Caco-2 (cell line): ENCODE measurements at regions not wholly inside any gene's neighbourhood (a gene's known extent, or its start where the extent isn't known, plus 50 kb on each side); places are given as distances from the start of the nearest gene placed in this dataset.

Source experiments
- BruUV-seq: library from RNA; stranded (reverse); fragments of 400-500 nt; replicated peaks from 2 replicates; lab custom pipeline; 2021; lab: Mats Ljungman, UMichigan
- CTCF ChIA-PET: fragments of 300-600 bp; sonication (Branson Sonifier 250); formaldehyde crosslinking; loops from one replicate; lab custom pipeline; 2022; ENCODE audit warnings: antibody characterized with exemption; lab: Charles Lee
- POLR2A ChIA-PET: fragments of 300-600 bp; sonication (Branson Sonifier 250); formaldehyde crosslinking; loops from one replicate; lab custom pipeline; 2022; ENCODE audit warnings: antibody characterized with exemption; lab: Charles Lee
- DNase-seq, 2 experiments: peaks; one replicate each; pipeline versions ENCODE4 v3.0.0 to v3.0.0-alpha.2; 2020 to 2022
- H3K27me3 ChIP-seq: replicated peaks from 2 replicates; pipeline ENCODE4 v1.6.0; 2011; ENCODE audit warnings: low read length; ENCODE audit not compliant: control insufficient read depth, insufficient read depth
- H3K36me3 ChIP-seq: 2 replicates; pipeline ENCODE4 v1.5.1; 2011; ENCODE audit warnings: low read length; ENCODE audit not compliant: control insufficient read depth, insufficient read depth
- H3K4me1 ChIP-seq: fragments of 250-450 bp; sonication (Bioruptor Pico); 2 replicates; pipeline ENCODE4 v1.5.1; 2020; ENCODE audit warnings: mild to moderate bottlenecking
- H3K4me3 ChIP-seq: 2 replicates; pipeline ENCODE4 v1.5.1; 2011; ENCODE audit warnings: low read depth, mild to moderate bottlenecking, control low read depth, low read length
- H3K9me3 ChIP-seq: fragments of 250-450 bp; sonication (Bioruptor Pico); 2 replicates; pipeline ENCODE4 v1.5.1; 2020; ENCODE audit warnings: mild to moderate bottlenecking, moderate library complexity
- H3K27ac Mint-ChIP-seq: one replicate; pipeline ENCODE4 v1.8.0; 2022; ENCODE audit warnings: mixed read lengths; ENCODE audit not compliant: unreplicated experiment
- H3K27me3 Mint-ChIP-seq: one replicate; pipeline ENCODE4 v1.8.0; 2022; ENCODE audit warnings: mixed read lengths; ENCODE audit not compliant: insufficient read depth, unreplicated experiment
- H3K36me3 Mint-ChIP-seq: one replicate; pipeline ENCODE4 v1.8.0; 2022; ENCODE audit warnings: mild to moderate bottlenecking, mixed read lengths; ENCODE audit not compliant: insufficient read depth, unreplicated experiment
- H3K4me1 Mint-ChIP-seq: one replicate; pipeline ENCODE4 v1.8.0; 2022; ENCODE audit warnings: low read depth, mixed read lengths; ENCODE audit not compliant: unreplicated experiment
- H3K4me3 Mint-ChIP-seq: one replicate; pipeline ENCODE4 v1.8.0; 2022; ENCODE audit warnings: mild to moderate bottlenecking, moderate library complexity, mixed read lengths; ENCODE audit not compliant: unreplicated experiment
- H3K9me3 Mint-ChIP-seq: one replicate; pipeline ENCODE4 v1.8.0; 2022; ENCODE audit warnings: mixed read lengths; ENCODE audit not compliant: unreplicated experiment
- intact Hi-C: fragments of 100-400 bp; cut with micrococcal nuclease; formaldehyde crosslinking; loops from one replicate; pipeline ENCODE4 v1.10.0; 2022; ENCODE audit not compliant: unreplicated experiment
- TF ChIP-seq, protein P1 (sequence below), 2 experiments: fragments of 200-600 bp in 1 of 2; IDR thresholded peaks; 1 replicate in 1 of 2; 2 replicates in 1 of 2; pipeline versions ENCODE4 v1.5.1 to v1.8.0; 2011 to 2022; ENCODE audit warnings: antibody characterized with exemption in 1 of 2, control low read depth in 1 of 2, inconsistent platforms in 1 of 2, low read depth in 1 of 2, low read length in 1 of 2, mild to moderate bottlenecking in 1 of 2, moderate library complexity in 1 of 2; ENCODE audit not compliant: insufficient read depth in 1 of 2, severe bottlenecking in 1 of 2, unreplicated experiment in 1 of 2

DNA sequence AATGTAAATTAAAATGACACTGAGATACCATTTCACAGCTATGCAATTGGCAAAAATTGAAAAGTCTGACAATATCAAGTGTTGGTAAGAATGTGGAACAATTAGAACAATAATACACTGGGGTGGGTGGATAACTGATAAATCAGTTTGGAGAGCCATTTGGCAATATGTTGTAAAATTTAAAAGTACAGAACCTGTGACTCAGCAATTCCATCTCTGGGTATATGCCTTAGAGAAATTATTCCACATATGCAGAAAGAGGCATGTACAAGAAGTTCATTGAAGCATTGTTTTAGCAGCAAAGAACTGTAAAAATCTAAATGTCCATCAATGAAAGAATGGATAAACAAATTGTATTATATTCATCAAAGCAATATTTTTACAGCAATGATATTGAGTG, 89.3 kb upstream of the NR3C1 start:
- POLR2A ChIA-PET: no interaction called here
- no peaks in the 10 kb centered on the region for H3K36me3 Mint-ChIP-seq
- no peaks in the 10 kb centered on the region for H3K27me3 Mint-ChIP-seq
- TF ChIP-seq, protein P1, sequence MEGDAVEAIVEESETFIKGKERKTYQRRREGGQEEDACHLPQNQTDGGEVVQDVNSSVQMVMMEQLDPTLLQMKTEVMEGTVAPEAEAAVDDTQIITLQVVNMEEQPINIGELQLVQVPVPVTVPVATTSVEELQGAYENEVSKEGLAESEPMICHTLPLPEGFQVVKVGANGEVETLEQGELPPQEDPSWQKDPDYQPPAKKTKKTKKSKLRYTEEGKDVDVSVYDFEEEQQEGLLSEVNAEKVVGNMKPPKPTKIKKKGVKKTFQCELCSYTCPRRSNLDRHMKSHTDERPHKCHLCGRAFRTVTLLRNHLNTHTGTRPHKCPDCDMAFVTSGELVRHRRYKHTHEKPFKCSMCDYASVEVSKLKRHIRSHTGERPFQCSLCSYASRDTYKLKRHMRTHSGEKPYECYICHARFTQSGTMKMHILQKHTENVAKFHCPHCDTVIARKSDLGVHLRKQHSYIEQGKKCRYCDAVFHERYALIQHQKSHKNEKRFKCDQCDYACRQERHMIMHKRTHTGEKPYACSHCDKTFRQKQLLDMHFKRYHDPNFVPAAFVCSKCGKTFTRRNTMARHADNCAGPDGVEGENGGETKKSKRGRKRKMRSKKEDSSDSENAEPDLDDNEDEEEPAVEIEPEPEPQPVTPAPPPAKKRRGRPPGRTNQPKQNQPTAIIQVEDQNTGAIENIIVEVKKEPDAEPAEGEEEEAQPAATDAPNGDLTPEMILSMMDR (IDR thresholded peaks at IDR 0.05; ENCODE audit: insufficient read depth in 1 of 2, low read depth in 1 of 2, low read length in 1 of 2, severe bottlenecking in 1 of 2, unreplicated experiment in 1 of 2): no peak
- BruUV-seq: no TSS peak
- intact Hi-C loops: no loop called here
- no peaks in the 10 kb centered on the region for H3K27me3 ChIP-seq
- DNase-seq: no peak
- H3K4me3 Mint-ChIP-seq: no peak overlapping the region
- no peak overlapping the region for H3K4me3 ChIP-seq
- no peak overlapping the region for H3K27ac Mint-ChIP-seq
- CTCF ChIA-PET: no interaction called here
- peaks cover 10% of the 10 kb centered on the region for H3K9me3 Mint-ChIP-seq
- H3K36me3 ChIP-seq: no peaks in the 10 kb centered on the region
- peaks cover 33% of the 10 kb centered on the region for H3K4me1 ChIP-seq
- H3K9me3 ChIP-seq: no peaks in the 10 kb centered on the region
- peaks cover 22% of the 10 kb centered on the region for H3K4me1 Mint-ChIP-seq

DNA sequence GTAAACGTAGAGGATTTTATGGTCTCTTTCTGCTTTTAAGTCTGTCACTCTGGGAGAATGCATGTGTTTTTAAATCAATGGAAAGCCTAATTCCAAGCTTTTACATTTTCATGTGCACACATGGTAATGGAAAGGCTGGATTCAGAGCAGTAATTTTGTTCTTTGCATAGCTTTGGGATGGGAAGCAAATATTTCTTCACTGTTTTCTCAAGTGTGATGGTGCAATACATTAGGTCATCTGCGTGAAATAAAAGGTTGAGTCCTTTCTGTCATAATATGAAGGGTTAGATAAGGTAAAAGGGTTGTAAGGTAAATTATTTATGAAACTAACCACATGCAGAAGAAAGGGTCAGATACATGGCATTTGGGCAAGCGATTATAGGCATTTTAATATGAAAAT, 88.2 kb upstream of the NR3C1 start:
- Mint-ChIP-seq H3K4me1 (peaks cover 22% of the 10 kb centered on the region), H3K4me3 (no peak overlapping the region), H3K27ac (no peak overlapping the region), H3K27me3 (no peaks in the 10 kb centered on the region), H3K9me3 (peaks cover 10% of the 10 kb centered on the region), H3K36me3 (no peaks in the 10 kb centered on the region)
- H3K36me3 ChIP-seq: no peaks in the 10 kb centered on the region
- intact Hi-C loops: no loop called here
- DNase-seq: no peak
- CTCF ChIA-PET: no interaction called here
- no TSS peak for BruUV-seq
- H3K9me3 ChIP-seq: no peaks in the 10 kb centered on the region
- no peak overlapping the region for H3K4me3 ChIP-seq
- H3K27me3 ChIP-seq: no peaks in the 10 kb centered on the region
- TF ChIP-seq, protein P1 (IDR thresholded peaks at IDR 0.05; ENCODE audit: insufficient read depth in 1 of 2, low read depth in 1 of 2, low read length in 1 of 2, severe bottlenecking in 1 of 2, unreplicated experiment in 1 of 2): no peak
- H3K4me1 ChIP-seq: peaks cover 33% of the 10 kb centered on the region
- POLR2A ChIA-PET: no interaction called here

DNA sequence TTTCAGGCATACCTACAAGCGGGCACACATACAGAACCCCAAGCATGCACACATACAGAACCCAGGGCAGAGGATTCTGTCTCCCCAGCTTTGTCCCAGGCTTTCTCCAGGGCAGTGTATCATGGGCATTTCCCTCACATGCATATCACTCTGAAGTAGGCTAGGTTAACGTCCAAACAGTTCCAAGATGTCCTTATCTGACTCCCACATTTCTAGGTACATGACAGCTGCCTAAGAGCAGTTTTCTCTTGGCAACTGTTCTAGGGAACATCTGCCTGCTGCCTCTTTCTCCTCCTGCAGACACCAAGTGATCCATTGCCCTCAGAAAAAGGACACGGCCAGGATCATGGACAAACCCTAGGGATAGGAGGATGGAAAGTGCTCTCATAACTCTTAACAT, 84.9 kb upstream of the NR3C1 start:
- intact Hi-C loops: no loop called here
- ChIA-PET POLR2A (interaction anchor here (0.5 kb wide), 1 partner anchor 149 kb away, joined by 4 read pairs; no protein-coding TSS in a partner anchor), CTCF (no interaction called here)
- Histone ChIP-seq H3K36me3 (no peaks in the 10 kb centered on the region), H3K9me3 (no peaks in the 10 kb centered on the region), H3K4me1 (peaks cover 10% of the 10 kb centered on the region; the same call in 1 of the 2 replicates), H3K27me3 (no peaks in the 10 kb centered on the region), H3K4me3 (no peak overlapping the region)
- Mint-ChIP-seq H3K4me1 (peaks cover 6% of the 10 kb centered on the region), H3K4me3 (no peak overlapping the region), H3K36me3 (no peaks in the 10 kb centered on the region), H3K27me3 (no peaks in the 10 kb centered on the region), H3K27ac (no peak overlapping the region), H3K9me3 (peaks cover 10% of the 10 kb centered on the region)
- TF ChIP-seq, protein P1 (IDR thresholded peaks at IDR 0.05; ENCODE audit: insufficient read depth in 1 of 2, low read depth in 1 of 2, low read length in 1 of 2, severe bottlenecking in 1 of 2, unreplicated experiment in 1 of 2): no peak
- no peak for DNase-seq
- BruUV-seq: no TSS peak
